Middle frontal gyrus (tissue), 1 donor: ENCODE measurements at regions not wholly inside any gene's neighbourhood (a gene's known extent, or its start where the extent isn't known, plus 50 kb on each side); places are given as distances from the start of the nearest gene placed in this dataset.
"Not testable (repeated sequence)": the region's sequence is repeated elsewhere in the genome, so short reads cannot be mapped to it uniquely, and the experiment has no call there.

Experiments
- DNase-seq: peaks from one replicate; pipeline ENCODE4 v3.0.0-alpha.2; 2015; ENCODE audit warnings: low spot score; ENCODE audit errors: extremely low spot score

- no peak for DNase-seq
Measured at GRCh38 chr5:117020999-117021398, 446.4 kb upstream of the SEMA6A start.

GRCh38 chr5:117013280-117013877 is 438.8 kb upstream of the SEMA6A start:
- DNase-seq, result no peak

GRCh38 chr5:117010574-117010973 is 436.0 kb upstream of the SEMA6A start:
- DNase-seq, result no peak

GRCh38 chr5:116998024-116998423 is 423.4 kb upstream of the SEMA6A start:
- DNase-seq, result no peak

GRCh38 chr5:116992681-116993080 is 418.1 kb upstream of the SEMA6A start:
- no peak for DNase-seq

- DNase-seq, result no peak
Measured at GRCh38 chr5:116989995-116990394, 415.4 kb upstream of the SEMA6A start.

- DNase-seq, result no peak
Measured at GRCh38 chr5:116982035-116982434, 407.4 kb upstream of the SEMA6A start.

GRCh38 chr5:116980581-116980980 is 406.0 kb upstream of the SEMA6A start:
- DNase-seq, result no peak

GRCh38 chr5:116976767-116977166 is 402.1 kb upstream of the SEMA6A start:
- no peak for DNase-seq

GRCh38 chr5:116971131-116971530 is 396.5 kb upstream of the SEMA6A start:
- DNase-seq, result no peak

GRCh38 chr5:116970318-116970717 is 395.7 kb upstream of the SEMA6A start:
- no peak for DNase-seq

GRCh38 chr5:116964438-116964837 is 389.8 kb upstream of the SEMA6A start:
- no peak for DNase-seq

GRCh38 chr5:116961021-116961420 is 386.4 kb upstream of the SEMA6A start:
- DNase-seq, result no peak

- DNase-seq, result no peak
Measured at GRCh38 chr5:116959843-116960242, 385.2 kb upstream of the SEMA6A start.

GRCh38 chr5:116953251-116953930 is 378.8 kb upstream of the SEMA6A start:
- DNase-seq, result peak; percentile 18

- DNase-seq, result no peak
Measured at GRCh38 chr5:116951219-116951618, 376.6 kb upstream of the SEMA6A start.

GRCh38 chr5:116947691-116948528 is 373.3 kb upstream of the SEMA6A start:
- no peak for DNase-seq

GRCh38 chr5:116945613-116946382 is 371.2 kb upstream of the SEMA6A start:
- not testable (repeated sequence) for DNase-seq

GRCh38 chr5:116944183-116944582 is 369.6 kb upstream of the SEMA6A start:
- DNase-seq, result no peak

- DNase-seq, result no peak
Measured at GRCh38 chr5:116942622-116943021, 368.0 kb upstream of the SEMA6A start.

- no peak for DNase-seq
Measured at GRCh38 chr5:116939641-116940040, 365.0 kb upstream of the SEMA6A start.

- DNase-seq, result no peak
Measured at GRCh38 chr5:116938488-116938887, 363.9 kb upstream of the SEMA6A start.
